H1 (cell line): ENCODE measurements at regions not wholly inside any gene's neighbourhood (a gene's known extent, or its start where the extent isn't known, plus 50 kb on each side); places are given as distances from the start of the nearest gene placed in this dataset.

ENCODE experiments used
- EP300 ChIP-seq, 2 experiments: IDR thresholded peaks; 1 replicate in 1 of 2; 2 replicates in 1 of 2; pipeline ENCODE4 v1.6.1; 2011 to 2012; ENCODE audit warnings: low read depth in 2 of 2, low read length in 2 of 2, mild to moderate bottlenecking in 2 of 2, borderline replicate concordance in 1 of 2, inconsistent platforms in 1 of 2, moderate library complexity in 1 of 2
- SP2 ChIP-seq: IDR thresholded peaks from 2 replicates; pipeline ENCODE4 v1.6.1; 2012; ENCODE audit warnings: mild to moderate bottlenecking, low read length, inconsistent platforms
- TF ChIP-seq, protein P1 (sequence below), 3 experiments: IDR thresholded peaks; 1 replicate in 2 of 3; 2 replicates in 1 of 3; pipeline versions ENCODE4 v1.5.1 to v1.6.1; 2011; ENCODE audit warnings: low read length in 3 of 3, mild to moderate bottlenecking in 3 of 3, inconsistent platforms in 2 of 3, low read depth in 1 of 3, moderate library complexity in 1 of 3; ENCODE audit not compliant: insufficient read depth in 1 of 3; ENCODE audit errors: control extremely low read depth in 1 of 3
- TF ChIP-seq, protein P2 (sequence below): IDR thresholded peaks from 2 replicates; pipeline ENCODE4 v1.6.1; 2011; ENCODE audit warnings: low read depth, mild to moderate bottlenecking, low read length; ENCODE audit not compliant: insufficient read depth

DNA sequence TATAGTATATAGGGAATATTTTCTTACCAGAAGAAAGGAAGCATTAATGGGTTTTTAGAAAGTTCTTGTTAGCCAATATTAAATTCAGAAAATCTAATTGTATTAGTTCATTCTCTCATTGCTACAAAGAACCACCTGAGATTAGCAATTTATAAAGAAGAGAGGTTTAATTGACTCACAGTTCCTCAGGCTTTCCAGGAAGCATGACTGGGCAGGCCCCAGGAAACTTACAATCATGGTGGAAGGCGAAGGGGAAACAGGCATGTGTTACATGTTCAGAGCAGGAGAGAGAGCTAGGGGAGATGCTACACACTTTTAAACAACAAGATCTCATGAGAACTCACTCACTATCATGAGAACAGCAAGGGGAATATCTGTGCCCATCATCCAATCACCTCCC is 304.0 kb upstream of the CDH12 start:
- TF ChIP-seq, protein P1, sequence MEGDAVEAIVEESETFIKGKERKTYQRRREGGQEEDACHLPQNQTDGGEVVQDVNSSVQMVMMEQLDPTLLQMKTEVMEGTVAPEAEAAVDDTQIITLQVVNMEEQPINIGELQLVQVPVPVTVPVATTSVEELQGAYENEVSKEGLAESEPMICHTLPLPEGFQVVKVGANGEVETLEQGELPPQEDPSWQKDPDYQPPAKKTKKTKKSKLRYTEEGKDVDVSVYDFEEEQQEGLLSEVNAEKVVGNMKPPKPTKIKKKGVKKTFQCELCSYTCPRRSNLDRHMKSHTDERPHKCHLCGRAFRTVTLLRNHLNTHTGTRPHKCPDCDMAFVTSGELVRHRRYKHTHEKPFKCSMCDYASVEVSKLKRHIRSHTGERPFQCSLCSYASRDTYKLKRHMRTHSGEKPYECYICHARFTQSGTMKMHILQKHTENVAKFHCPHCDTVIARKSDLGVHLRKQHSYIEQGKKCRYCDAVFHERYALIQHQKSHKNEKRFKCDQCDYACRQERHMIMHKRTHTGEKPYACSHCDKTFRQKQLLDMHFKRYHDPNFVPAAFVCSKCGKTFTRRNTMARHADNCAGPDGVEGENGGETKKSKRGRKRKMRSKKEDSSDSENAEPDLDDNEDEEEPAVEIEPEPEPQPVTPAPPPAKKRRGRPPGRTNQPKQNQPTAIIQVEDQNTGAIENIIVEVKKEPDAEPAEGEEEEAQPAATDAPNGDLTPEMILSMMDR (IDR thresholded peaks at IDR 0.05; ENCODE audit: control extremely low read depth in 1 of 3, insufficient read depth in 1 of 3, low read depth in 1 of 3, low read length in 3 of 3), result no peak
- TF ChIP-seq EP300 (IDR thresholded peaks at IDR 0.05; ENCODE audit: borderline replicate concordance in 1 of 2, low read depth in 2 of 2, low read length in 2 of 2) (no peak), SP2 (no peak)
- TF ChIP-seq, protein P2, sequence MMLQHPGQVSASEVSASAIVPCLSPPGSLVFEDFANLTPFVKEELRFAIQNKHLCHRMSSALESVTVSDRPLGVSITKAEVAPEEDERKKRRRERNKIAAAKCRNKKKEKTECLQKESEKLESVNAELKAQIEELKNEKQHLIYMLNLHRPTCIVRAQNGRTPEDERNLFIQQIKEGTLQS, result no peak
